ENCODE measurements at regions not wholly inside any gene's neighbourhood (a gene's known extent, or its start where the extent isn't known, plus 50 kb on each side); places are given as distances from the start of the nearest gene placed in this dataset.

DNA sequence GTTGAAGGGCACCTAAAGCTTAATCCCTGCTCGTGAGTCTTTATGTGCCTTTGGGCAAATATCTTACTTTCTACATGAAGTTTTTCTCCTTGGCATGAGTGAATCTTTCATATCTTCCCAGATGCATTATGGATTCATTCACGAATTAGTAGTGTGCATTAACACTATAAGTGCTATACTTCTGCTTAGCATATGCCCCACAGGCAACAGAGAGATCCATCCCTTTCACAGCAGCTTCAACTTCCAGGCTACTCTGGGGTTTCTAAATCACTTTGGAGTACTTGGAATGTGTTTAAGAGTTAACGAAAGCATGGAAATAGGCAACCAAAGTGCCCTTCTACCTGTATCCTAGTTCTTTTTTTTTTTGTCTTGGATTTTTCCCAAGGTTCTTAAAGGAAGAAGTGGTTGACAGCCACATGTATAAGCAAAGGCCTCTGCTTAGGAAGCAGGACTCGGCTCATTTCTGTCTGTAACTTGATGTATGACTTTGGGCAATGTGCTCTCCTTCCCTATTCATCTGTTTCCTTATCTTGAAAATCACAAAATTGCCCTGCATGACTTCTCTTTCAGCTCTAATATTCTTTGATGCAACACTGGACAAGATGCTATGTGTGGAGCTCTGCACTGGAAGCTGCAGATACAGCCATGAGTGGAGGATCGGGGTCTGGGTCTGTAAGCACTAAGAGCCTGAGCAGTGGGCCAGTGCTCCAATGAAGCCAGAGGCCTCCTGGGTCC, 54.5 kb upstream of the ME3 start:
- DNase-seq (ENCODE audit: low spot score): no peak

DNA sequence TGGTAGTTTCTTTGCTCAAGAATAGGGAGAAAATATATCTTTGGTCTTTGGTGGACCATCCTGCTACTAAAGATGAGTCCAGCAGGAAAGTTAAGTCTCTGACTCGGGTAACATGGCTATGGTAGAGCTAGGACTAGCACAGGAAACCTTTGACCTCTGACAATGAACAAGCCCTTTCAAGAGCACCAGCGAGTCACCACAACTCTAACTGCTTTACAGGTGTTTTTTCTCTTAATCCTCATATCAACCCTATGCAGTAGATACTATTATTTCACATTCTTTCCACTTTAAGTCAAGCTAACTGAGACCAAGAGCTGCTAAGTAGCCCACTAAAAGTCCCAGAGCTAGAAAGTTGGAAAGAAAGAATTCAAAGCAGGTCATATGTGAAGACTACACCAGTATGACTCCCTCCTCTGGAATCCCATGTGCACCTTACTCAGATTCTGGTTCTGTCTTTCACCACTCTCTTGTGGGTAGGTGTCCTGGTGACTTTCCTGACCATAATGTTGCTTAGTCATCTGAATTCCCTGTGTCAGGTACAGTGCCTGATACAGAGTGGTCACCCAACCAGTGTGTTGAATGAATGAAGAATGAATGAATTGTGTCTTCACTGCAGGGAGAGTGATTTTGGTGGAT, 53.8 kb upstream of the ME3 start:
- DNase-seq (ENCODE audit: low spot score): no peak

DNA sequence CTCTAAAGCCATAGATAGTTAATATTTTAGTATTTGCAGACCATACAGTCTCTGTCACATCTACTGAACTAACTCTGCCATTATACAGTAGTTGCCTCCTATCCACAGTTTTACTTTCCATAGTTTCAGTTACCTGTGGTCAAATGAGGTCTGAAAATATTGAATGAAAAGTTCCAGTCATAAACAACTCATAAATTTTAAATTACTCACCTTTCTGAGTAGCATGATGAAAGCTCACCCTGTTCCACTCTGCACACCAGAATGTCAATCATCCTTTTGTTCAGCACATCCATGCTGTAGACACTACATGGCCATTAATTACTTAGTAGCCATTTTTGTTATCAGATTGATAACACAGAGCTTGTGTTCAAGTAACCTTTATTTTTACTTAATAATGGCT, 51.7 kb upstream of the ME3 start:
- no peak for DNase-seq (ENCODE audit: low spot score)

DNA sequence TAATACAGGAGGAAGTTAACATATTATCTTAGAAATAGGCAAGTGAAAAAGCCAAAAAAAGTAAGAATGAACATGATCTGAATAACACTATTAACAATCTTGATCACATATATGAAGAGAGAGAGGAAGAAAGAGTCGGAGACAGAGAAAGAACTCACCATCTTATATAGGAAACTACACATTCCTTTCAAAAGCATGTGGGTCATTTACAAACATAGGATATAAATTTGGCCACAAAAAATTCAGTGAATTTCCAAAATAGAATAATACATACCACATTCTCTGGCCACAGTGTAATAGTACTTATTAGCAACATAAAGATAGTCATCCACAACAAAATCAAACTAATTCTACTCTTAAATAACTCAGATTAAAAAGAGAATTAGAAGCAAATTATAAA, 50.9 kb upstream of the ME3 start:
- DNase-seq (ENCODE audit: low spot score): no peak

DNA sequence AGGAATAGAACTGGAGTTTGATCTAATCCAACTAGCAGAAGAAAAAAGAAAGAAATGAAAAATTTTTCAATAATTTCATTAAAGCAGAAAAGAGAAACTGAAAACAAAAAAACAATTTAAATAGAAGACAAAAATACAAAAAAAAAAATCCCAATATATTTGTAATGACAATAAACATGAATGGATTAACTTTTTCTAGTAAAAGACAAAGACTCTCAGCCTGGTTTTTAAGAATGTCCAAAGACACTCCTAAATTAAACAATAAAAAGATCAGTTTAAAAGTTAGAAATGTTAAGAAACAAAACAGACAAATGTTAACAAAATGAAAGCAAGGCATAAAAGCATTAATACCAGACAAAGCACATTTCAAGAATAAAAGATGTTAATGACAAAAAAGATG, 50.3 kb upstream of the ME3 start:
- no peak for DNase-seq (ENCODE audit: low spot score)
